GM18868 (cell line): ENCODE measurements at regions not wholly inside any gene's neighbourhood (a gene's known extent, or its start where the extent isn't known, plus 50 kb on each side); places are given as distances from the start of the nearest gene placed in this dataset.

ENCODE experiments used
- ATAC-seq: cut with Tn5 transposase; IDR thresholded peaks from one replicate; pipeline ENCODE4 v1.9.1; 2021; ENCODE audit warnings: mild to moderate bottlenecking, moderate library complexity; ENCODE audit not compliant: unreplicated experiment

GRCh38 chr1:214202992-214203391 lies 78.0 kb upstream of the SMYD2 start:
- no peak for ATAC-seq

- ATAC-seq, result no peak
These were observed 75.9 kb upstream of the SMYD2 start for GRCh38 chr1:214205053-214205452.

- no peak for ATAC-seq
These were observed 72.5 kb upstream of the SMYD2 start for GRCh38 chr1:214208460-214208859.

GRCh38 chr1:214209260-214209808 lies 71.6 kb upstream of the SMYD2 start:
- no peak for ATAC-seq

GRCh38 chr1:214213136-214213535 lies 67.8 kb upstream of the SMYD2 start:
- no peak for ATAC-seq

GRCh38 chr1:214214851-214215250 lies 66.1 kb upstream of the SMYD2 start:
- no peak for ATAC-seq

- no peak for ATAC-seq
These were observed 65.4 kb upstream of the SMYD2 start for GRCh38 chr1:214215583-214215982.

DNA sequence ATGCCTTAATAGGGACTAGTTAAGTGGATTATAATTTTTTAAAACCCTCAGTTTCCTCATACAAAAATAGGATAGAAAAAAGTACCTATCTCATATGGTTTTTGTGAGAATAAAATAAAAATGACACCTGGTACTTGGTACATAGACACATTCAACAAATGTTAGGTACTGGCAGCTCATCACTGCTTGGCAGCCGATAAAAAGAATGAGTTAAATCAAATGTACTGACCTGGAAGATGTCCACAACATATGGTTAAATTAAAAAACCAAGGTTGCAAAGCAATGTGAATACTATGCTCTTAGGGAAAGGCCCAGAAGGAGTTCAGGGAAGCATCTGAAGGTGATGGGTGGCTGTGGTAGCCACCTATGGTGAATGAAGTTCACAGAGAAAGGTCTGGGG lies 64.9 kb upstream of the SMYD2 start:
- ATAC-seq, result no peak

- ATAC-seq, result no peak
These were observed 64.2 kb upstream of the SMYD2 start for GRCh38 chr1:214216779-214217178.

DNA sequence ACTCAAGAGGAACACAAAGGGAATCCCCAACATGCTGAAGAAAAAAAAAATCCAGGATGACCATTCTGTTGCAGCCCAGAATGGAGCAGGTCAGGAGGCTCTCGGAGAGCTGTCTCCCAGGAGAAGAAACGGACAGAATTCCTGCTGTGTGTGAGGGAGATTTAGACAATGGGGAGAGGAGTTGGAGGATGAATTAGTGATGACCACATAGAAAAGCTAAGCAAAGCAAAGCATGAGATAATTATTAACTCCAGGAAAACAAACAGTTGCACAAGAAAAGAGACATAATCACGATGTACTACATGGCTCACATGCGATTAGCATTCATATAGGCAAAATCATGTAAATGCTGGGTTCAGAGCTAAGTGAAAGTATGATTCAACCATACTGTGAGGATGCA lies 61.1 kb upstream of the SMYD2 start:
- no peak for ATAC-seq

DNA sequence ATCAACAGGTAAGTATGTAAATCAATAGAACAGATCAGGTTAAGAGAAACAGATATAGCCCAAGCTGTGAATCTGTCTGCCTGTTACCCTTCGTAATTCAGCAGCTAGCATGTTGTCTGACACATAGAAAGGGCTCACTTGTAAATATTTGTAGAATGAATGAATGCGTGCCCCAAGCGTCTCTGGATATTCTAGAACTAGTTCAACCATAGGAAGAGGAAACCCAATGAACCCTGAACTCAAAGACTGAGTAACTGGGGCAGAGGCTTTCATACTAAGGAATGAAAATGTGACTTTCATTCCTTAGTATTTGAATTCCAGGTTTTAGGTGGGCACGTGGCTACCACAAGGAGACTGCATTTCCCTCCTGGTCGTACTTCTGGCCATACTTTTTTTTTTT lies 60.1 kb upstream of the SMYD2 start:
- ATAC-seq, result no peak

DNA sequence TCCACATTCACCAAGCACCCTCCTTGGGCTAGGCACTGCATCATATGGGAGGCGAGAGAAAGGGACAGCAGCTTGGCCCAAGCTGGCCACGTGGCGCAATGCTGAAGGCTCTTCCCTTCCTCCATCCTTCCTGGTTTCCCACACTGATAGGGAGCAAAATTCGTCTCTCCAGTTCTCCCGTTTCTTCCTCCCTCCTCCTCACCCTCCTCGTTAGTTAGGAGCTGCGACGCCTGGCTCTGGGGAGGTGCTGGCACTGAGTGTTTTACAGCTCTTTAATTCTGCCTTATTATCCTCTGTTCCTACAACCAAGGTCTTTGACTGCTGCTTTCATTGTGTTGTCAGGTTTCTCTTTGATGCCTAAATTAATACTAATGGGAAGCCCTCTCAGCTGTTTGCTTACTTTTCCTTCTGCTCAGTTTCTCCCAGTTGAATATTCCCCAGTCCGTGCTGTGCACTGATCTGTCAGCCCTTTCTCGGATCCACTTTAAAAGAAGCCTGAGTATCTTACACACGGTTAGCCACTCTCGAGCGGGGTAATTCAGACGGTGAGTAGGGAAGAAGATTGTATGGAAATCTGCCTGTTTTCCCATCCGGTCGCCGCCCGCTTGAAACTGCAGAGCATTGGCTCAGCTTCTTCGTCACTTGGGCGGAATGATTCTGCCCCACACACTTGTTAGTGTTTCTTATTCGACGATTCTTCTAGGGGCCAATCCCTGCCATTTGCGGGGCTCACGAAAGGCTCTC lies 56.2 kb upstream of the SMYD2 start:
- ATAC-seq, result no peak

GRCh38 chr1:214228976-214229375 lies 52.0 kb upstream of the SMYD2 start:
- no peak for ATAC-seq

DNA sequence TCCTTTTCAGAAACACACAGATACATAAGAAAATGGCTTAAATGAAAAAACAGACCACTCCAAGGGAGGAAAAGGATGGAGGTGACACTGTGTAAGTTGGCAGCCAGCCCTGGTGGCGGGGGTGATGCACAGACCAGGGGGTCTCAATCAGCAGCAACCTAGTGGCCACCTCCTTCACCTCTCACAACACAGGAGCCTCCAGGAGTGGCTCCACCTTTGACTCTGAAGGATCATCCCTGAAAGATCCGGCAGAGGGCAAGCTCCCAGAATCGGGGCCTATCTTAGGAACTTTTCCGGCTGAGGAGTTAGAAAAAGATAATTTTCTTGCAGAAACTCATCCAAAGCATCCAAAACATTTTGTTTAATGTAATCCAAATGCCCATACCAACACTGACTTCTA lies 51.2 kb upstream of the SMYD2 start:
- ATAC-seq, result no peak
